Adipocyte (in vitro differentiated cells): ENCODE measurements at regions not wholly inside any gene's neighbourhood (a gene's known extent, or its start where the extent isn't known, plus 50 kb on each side); places are given as distances from the start of the nearest gene placed in this dataset.

Source experiments
- DNase-seq: peaks from one replicate; pipeline ENCODE4 v3.0.0-alpha.2; 2015; ENCODE audit warnings: low read depth
- H3K27me3 ChIP-seq: replicated peaks from 2 replicates; pipeline ENCODE4 v1.7.0; 2013; ENCODE audit warnings: mild to moderate bottlenecking, low read length, moderate library complexity; ENCODE audit not compliant: control insufficient read depth, insufficient read depth
- H3K36me3 ChIP-seq: 2 replicates; pipeline ENCODE4 v1.7.0; 2013; ENCODE audit warnings: low read length, mild to moderate bottlenecking, moderate library complexity; ENCODE audit not compliant: control insufficient read depth, insufficient read depth, severe bottlenecking
- H3K4me1 ChIP-seq: 2 replicates; pipeline ENCODE4 v1.7.0; 2013; ENCODE audit warnings: mild to moderate bottlenecking, low read length, moderate library complexity; ENCODE audit not compliant: control insufficient read depth, insufficient read depth
- H3K4me3 ChIP-seq: 2 replicates; pipeline ENCODE4 v1.7.0; 2013; ENCODE audit warnings: mild to moderate bottlenecking, low read length, moderate library complexity
- H3K9ac ChIP-seq: 2 replicates; pipeline ENCODE4 v1.7.0; 2013; ENCODE audit warnings: mild to moderate bottlenecking, low read length, moderate library complexity
- H3K9me3 ChIP-seq: 2 replicates; pipeline ENCODE4 v1.7.0; 2013; ENCODE audit warnings: mild to moderate bottlenecking, low read length, moderate library complexity; ENCODE audit not compliant: control insufficient read depth

GRCh38 chr20:57078116-57078515 is 188.3 kb downstream of the BMP7 start:
- H3K27me3 ChIP-seq: peaks cover 11% of the 10 kb centered on the region
- no peak for DNase-seq
- peaks cover 30% of the 10 kb centered on the region for H3K9me3 ChIP-seq
- no peak overlapping the region for H3K4me3 ChIP-seq
- H3K9ac ChIP-seq: no peak overlapping the region
- no peaks in the 10 kb centered on the region for H3K36me3 ChIP-seq
- no peaks in the 10 kb centered on the region for H3K4me1 ChIP-seq

- DNase-seq: no peak
- H3K9me3 ChIP-seq: peaks cover 30% of the 10 kb centered on the region
- H3K9ac ChIP-seq: no peak overlapping the region
- H3K36me3 ChIP-seq: no peaks in the 10 kb centered on the region
- no peaks in the 10 kb centered on the region for H3K4me1 ChIP-seq
- H3K27me3 ChIP-seq: peaks cover 9% of the 10 kb centered on the region
- no peak overlapping the region for H3K4me3 ChIP-seq
Observed at GRCh38 chr20:57079031-57080005, 187.1 kb downstream of the BMP7 start.

GRCh38 chr20:57080796-57081195 is 185.6 kb downstream of the BMP7 start:
- Histone ChIP-seq H3K4me1 (no peaks in the 10 kb centered on the region), H3K9me3 (peaks cover 28% of the 10 kb centered on the region), H3K36me3 (no peaks in the 10 kb centered on the region), H3K27me3 (peaks cover 16% of the 10 kb centered on the region), H3K4me3 (no peak overlapping the region), H3K9ac (no peak overlapping the region)
- DNase-seq: peak; percentile 55

DNA sequence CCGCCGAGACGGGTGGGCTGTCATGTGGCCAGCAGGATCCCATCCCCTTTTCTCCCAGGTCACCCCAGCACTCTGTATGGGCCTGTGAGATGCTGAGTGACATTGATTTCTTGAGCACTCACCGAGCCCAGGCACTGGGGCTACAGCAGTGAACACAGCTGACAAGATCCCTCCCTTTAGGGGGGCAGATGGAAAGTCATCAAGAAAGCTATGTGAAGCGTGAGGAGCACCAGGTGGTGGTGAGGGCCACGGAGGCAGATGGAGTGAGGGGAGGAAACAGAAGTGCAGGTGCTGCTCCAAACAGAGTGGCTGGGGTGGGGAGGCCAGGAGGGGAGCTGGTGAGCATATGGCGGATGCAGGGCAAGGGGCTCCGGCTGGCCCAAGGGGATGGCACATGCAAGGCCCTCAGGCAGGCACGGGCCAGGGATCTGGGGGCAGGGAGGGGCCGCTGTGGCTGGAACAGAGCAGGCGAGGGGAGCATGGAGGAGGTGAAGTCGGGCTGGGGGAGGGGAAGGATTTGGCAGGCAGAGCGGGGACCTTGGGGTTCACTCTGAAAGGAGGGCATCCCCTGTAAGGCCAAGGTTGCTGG is 184.0 kb downstream of the BMP7 start:
- Histone ChIP-seq H3K9ac (no peak overlapping the region), H3K27me3 (peaks cover 27% of the 10 kb centered on the region), H3K4me3 (no peak overlapping the region), H3K36me3 (no peaks in the 10 kb centered on the region), H3K9me3 (peaks cover 23% of the 10 kb centered on the region), H3K4me1 (no peaks in the 10 kb centered on the region)
- no peak for DNase-seq

DNA sequence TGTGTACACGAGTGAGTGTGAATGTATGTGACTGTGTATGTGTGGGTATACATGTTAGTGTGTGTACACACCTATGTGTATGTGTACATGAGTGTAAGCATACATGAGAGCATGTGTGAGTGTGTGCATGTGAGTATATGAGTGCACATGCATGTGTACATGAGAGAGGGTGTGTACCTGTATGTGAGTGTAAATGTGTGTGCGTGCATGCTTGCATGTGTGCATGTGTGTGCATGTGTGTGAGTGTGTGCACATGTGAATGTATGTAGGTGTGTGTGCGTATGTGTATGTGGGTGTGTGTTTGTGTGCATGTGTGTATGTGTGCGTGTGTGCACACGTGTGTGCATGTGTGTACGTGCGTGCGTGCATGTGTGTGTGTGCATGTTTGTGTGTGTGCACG is 183.4 kb downstream of the BMP7 start:
- H3K9ac ChIP-seq: no peak overlapping the region
- peaks cover 34% of the 10 kb centered on the region for H3K27me3 ChIP-seq
- no peak for DNase-seq
- H3K36me3 ChIP-seq: no peaks in the 10 kb centered on the region
- no peaks in the 10 kb centered on the region for H3K4me1 ChIP-seq
- no peak overlapping the region for H3K4me3 ChIP-seq
- peaks cover 20% of the 10 kb centered on the region for H3K9me3 ChIP-seq

DNA sequence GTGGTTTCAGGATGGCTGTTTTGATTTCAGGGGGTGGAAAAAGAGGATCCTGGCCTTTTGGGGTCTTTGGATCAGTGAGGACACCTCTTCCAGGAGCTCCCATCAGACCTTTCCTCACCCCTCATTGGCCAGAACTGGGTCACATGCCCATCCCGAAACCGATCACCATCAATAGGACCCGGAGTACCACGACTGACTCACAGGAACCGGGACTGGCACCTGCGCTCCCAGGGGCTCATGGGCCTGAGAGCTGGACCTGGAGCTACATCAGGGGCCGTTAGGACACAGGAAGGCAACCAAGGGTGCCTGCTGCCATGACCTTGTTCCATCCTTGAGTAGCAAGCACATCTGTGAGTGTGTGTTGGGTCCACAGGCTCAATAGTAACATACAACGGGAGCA is 180.4 kb downstream of the BMP7 start:
- Histone ChIP-seq H3K36me3 (no peaks in the 10 kb centered on the region), H3K9me3 (peaks cover 5% of the 10 kb centered on the region), H3K9ac (no peak overlapping the region), H3K4me3 (no peak overlapping the region), H3K27me3 (peaks cover 53% of the 10 kb centered on the region), H3K4me1 (peaks cover 6% of the 10 kb centered on the region)
- no peak for DNase-seq

DNA sequence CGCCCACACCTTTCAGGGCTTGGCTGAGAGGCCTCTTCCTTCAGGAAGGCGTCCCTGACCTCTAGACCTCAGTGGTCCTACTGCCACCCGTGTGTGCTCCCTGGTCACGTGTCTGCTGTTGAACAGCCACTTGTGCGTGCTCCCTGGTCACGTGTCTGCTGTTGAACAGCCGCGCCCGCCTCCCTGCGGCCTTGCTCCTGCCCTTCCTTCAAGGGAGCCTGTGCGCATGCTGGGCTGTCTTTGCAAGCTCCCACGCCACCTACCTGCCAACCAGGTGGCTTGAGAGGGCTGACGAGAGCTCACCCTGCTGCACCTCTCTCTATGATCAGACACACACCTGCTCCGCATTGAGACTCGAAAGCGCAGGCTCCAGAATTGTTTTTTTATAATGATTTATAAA is 179.3 kb downstream of the BMP7 start:
- peaks cover 5% of the 10 kb centered on the region for H3K9me3 ChIP-seq
- H3K27me3 ChIP-seq: peaks cover 47% of the 10 kb centered on the region
- H3K4me1 ChIP-seq: peaks cover 6% of the 10 kb centered on the region
- H3K9ac ChIP-seq: no peak overlapping the region
- no peak for DNase-seq
- no peak overlapping the region for H3K4me3 ChIP-seq
- H3K36me3 ChIP-seq: no peaks in the 10 kb centered on the region

DNA sequence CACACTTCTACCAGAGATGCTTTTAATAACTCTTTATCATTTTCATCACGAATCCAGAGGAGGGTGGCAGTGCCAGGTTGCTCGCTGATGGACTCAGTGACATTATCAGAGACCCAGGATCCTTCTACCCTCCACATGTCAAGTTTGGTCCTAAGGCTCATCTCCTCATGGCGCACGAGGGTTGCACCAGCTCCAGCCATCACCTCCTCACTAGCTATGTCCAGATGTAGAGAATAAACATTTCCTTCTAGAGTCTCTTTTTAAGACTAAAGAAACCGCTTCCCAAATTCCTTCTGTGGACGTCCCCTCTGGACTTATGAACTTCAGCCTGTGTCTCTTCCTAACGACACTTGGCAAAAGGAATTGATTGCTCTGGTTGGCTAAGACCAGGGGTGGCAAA is 178.7 kb downstream of the BMP7 start:
- Histone ChIP-seq H3K9ac (no peak overlapping the region), H3K27me3 (peaks cover 47% of the 10 kb centered on the region), H3K36me3 (no peaks in the 10 kb centered on the region), H3K4me1 (peaks cover 6% of the 10 kb centered on the region), H3K9me3 (peaks cover 5% of the 10 kb centered on the region), H3K4me3 (no peak overlapping the region)
- DNase-seq: no peak

- peaks cover 6% of the 10 kb centered on the region for H3K4me1 ChIP-seq
- H3K9me3 ChIP-seq: peaks cover 5% of the 10 kb centered on the region
- H3K4me3 ChIP-seq: no peak overlapping the region
- H3K9ac ChIP-seq: no peak overlapping the region
- no peaks in the 10 kb centered on the region for H3K36me3 ChIP-seq
- peak; percentile 7 for DNase-seq
- H3K27me3 ChIP-seq: peaks cover 50% of the 10 kb centered on the region
Observed at GRCh38 chr20:57088436-57088835, 178.0 kb downstream of the BMP7 start.

- Histone ChIP-seq H3K27me3 (peaks cover 54% of the 10 kb centered on the region), H3K9ac (no peak overlapping the region), H3K36me3 (no peaks in the 10 kb centered on the region), H3K9me3 (peaks cover 5% of the 10 kb centered on the region), H3K4me1 (peaks cover 6% of the 10 kb centered on the region), H3K4me3 (no peak overlapping the region)
- peak; percentile 76 for DNase-seq
Observed at GRCh38 chr20:57089699-57090144, 176.7 kb downstream of the BMP7 start.
